ENCODE measurements at regions not wholly inside any gene's neighbourhood (a gene's known extent, or its start where the extent isn't known, plus 50 kb on each side); places are given as distances from the start of the nearest gene placed in this dataset.
"Not testable (repeated sequence)": the region's sequence is repeated elsewhere in the genome, so short reads cannot be mapped to it uniquely, and the experiment has no call there.

- TF ChIP-seq CTCF (IDR thresholded peaks at IDR 0.05; ENCODE audit: low read depth, low read length, missing control alignments): no peak
- no peak for DNase-seq (ENCODE audit: extremely low read depth, low read depth)
- no peak overlapping the region for H3K4me3 ChIP-seq (replicated peaks; ENCODE audit: low read depth, low read length)
Measured at GRCh38 chr15:61344293-61344692, 115.2 kb upstream of the RORA start.

GRCh38 chr15:61342390-61342789 is 113.3 kb upstream of the RORA start:
- no peak overlapping the region for H3K4me3 ChIP-seq (replicated peaks; ENCODE audit: low read depth, low read length)
- DNase-seq (ENCODE audit: extremely low read depth, low read depth): no peak
- TF ChIP-seq CTCF (IDR thresholded peaks at IDR 0.05; ENCODE audit: low read depth, low read length, missing control alignments): no peak

GRCh38 chr15:61339516-61339915 is 110.4 kb upstream of the RORA start:
- no peak overlapping the region for H3K4me3 ChIP-seq (replicated peaks; ENCODE audit: low read depth, low read length)
- TF ChIP-seq CTCF (IDR thresholded peaks at IDR 0.05; ENCODE audit: low read depth, low read length, missing control alignments): no peak
- no peak for DNase-seq (ENCODE audit: extremely low read depth, low read depth)

- TF ChIP-seq CTCF (IDR thresholded peaks at IDR 0.05; ENCODE audit: low read depth, low read length, missing control alignments): no peak
- no peak overlapping the region for H3K4me3 ChIP-seq (replicated peaks; ENCODE audit: low read depth, low read length)
- DNase-seq (ENCODE audit: extremely low read depth, low read depth): no peak
Measured at GRCh38 chr15:61337541-61337940, 108.4 kb upstream of the RORA start.

- DNase-seq (ENCODE audit: extremely low read depth, low read depth): no peak
- H3K4me3 ChIP-seq (replicated peaks; ENCODE audit: low read depth, low read length): no peak overlapping the region
- TF ChIP-seq CTCF (IDR thresholded peaks at IDR 0.05; ENCODE audit: low read depth, low read length, missing control alignments): no peak
Measured at GRCh38 chr15:61336026-61336638, 107.0 kb upstream of the RORA start.

GRCh38 chr15:61334714-61335113 is 105.6 kb upstream of the RORA start:
- not testable (repeated sequence) for H3K4me3 ChIP-seq (replicated peaks; ENCODE audit: low read depth, low read length); DNase-seq (ENCODE audit: extremely low read depth, low read depth)

- no peak for DNase-seq (ENCODE audit: extremely low read depth, low read depth)
- H3K4me3 ChIP-seq (replicated peaks; ENCODE audit: low read depth, low read length): no peak overlapping the region
- TF ChIP-seq CTCF (IDR thresholded peaks at IDR 0.05; ENCODE audit: low read depth, low read length, missing control alignments): no peak
Measured at GRCh38 chr15:61331019-61331418, 101.9 kb upstream of the RORA start.

All from HFF-Myc (cell line).